ENCODE measurements at regions not wholly inside any gene's neighbourhood (a gene's known extent, or its start where the extent isn't known, plus 50 kb on each side); places are given as distances from the start of the nearest gene placed in this dataset.

DNA sequence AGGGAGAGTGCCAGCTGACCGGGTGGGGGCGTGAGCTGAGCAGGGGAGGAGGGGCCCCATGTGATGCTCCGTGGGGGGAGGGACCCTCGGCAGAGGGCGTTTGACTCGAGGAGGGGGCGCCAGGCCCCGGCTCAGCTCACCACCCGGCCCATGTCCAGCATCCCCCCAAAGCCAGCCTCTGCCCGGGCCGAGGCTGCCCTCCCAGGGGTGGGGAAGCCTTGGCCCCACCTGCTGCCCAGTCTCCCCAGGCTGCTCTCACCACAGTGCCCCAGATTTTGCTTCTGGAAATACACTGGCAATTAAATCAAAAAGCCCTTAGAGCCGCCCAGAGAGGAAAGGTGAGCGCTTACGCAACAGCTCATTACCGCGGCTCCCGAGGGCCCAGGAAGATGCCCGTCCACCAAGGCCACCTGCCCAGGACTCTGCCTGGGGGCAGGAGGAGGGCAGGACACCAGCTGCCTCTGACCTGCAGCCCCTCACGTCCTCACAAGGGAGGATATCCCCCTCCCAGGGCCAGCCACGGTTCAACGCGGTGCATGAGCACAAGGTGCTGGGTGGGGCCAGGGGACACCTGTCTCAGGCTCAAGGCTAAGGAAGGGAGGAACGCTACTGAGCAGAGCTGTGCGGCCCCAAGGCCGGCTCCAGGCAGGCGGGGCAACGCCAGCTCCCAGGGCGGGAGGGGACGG is 70.0 kb upstream of the INPP5A start:
- DNase-seq: no peak

DNA sequence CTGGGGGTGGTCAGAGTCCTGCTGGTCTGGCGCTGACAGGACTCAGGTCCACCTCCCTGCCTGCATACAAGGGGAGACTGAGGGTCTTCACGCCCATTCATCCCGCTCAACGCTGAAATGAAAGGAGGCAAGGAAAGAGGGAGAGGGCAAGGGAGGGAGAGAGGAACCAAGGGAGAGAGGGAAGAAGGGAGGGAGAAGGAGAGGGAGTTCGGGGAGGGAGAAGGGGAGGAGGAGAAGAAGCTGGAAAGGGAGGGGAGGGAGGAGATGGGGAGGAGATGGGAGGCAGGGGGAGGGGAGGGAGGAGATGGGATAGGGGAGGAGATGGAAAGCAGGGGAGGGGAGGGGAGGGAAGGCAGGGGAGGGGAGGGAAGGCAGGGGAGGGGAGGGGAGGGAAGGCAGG is 69.4 kb upstream of the INPP5A start:
- DNase-seq: no peak

DNA sequence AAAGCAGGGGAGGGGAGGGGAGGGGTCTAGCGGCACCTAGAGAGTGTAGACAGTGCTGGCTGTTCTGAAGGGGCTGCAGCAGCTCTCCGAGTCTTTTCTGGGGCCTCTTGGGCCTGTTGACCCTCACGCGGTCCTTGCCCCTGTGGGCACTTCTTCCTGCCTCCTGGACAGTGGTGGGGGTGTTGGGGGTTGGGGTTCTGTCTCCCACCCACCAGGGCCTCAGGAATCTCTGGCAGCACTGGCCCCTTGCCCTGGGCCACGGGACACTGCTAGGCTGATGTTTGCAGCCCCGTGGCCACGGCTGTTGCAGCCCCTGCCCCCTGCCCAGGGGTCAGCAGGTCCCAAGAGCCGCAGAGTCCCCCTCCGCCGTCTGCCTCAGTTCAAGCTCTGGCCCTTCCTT is 68.9 kb upstream of the INPP5A start:
- DNase-seq: no peak

DNA sequence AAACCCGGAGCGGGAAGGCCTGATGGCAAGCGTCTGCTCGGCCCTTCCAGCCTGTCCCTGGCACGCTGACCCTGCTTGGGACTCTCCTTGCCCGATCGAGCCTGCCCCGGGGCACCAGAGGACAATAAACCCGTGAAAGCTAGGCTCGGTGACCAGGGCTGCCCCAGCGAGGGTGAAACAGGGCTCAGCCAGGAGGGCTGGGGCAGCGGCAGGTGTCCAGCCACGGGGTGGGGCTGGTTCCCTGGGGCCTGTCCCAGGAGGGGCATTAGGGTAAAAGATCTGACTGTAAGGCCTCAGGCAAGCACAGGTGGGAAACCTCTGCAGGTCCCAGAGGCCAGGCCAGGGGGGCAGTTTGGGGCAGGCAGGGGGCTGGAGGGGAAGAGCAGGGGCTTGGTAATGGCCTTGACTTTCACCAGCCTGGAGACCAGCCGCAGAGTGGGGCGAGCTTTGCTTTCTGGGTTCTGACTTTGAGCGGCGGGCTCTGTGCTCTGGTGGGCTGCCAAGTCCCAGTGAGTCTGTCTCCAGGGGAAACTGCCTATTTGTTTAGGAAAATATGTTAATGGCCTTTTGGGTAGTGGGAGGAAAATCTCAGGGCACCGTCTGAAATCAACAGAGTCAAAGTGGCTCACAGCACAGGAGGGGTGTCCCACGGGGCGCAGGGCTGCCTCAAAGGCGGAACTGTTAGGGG is 68.2 kb upstream of the INPP5A start:
- DNase-seq: no peak

DNA sequence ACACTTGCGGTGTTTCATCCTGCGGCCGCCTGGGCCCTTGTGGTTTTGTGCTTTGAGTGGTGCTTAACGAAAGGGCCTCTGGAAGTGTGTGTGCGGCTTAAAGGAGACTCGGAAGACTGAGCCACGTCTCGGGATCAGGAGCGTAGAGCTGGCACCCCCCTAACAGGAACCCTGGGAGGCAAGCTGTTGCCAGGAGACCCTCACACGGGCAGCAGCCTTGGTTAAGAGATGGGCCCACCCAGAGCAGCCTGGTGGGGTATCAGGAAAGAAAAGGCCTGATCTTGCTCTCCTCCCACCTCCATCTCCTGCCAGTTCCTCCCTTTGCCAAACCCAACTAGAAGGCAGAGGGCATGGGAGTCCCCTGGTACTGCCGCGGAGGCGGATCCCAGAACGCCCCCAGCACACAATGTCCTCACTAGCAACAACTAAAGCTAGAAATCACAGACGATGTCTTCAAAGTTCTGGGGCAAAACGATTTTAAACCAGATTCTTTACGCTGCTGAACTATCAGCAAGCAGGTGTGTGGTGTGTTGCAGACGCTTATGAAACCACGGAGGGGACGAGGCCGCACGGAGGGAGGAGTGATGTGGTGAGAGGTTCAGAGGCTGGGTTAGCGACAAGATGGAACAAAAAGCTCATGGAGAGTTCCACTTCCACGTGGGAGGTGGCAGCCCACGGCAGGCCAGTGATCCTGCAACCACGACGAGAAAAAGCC is 67.0 kb upstream of the INPP5A start:
- peak in 1 of 2 experiments; percentile 28 for DNase-seq

DNA sequence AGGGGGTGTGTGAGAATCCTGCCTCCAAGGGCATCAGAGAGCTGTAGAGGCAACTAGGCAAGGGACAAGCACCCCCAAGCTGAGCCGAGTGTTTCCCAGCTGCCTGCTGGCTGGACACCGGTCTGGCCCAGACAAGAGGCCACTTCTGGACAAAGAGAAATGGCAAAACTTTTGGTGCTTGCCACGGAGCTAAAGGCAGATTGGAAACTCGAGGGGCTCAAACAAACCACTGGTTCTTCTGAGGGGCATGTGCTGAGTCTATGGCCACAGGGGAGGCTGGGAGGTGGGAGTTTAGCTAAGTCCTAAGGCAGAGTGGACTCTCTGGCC is 66.5 kb upstream of the INPP5A start:
- no peak for DNase-seq

DNA sequence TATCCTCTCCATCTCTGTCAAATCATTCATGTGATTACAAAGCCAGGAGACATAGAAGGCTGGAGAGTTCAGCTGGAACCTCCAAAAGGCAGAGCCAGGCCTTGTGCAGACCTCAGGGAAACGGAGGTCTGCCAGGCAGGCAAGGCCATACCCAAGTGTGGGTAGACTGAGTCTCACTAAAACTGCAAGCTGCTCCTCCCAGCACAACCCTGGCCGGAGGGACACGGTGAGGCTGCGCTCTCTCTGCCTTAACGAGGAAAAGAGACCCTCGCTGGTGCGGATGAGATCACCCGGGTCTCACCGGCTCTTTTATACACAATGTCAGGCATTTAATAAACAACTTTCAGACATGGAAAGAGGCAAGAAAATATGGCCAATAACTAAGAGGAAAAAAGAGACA is 66.1 kb upstream of the INPP5A start:
- no peak for DNase-seq

DNA sequence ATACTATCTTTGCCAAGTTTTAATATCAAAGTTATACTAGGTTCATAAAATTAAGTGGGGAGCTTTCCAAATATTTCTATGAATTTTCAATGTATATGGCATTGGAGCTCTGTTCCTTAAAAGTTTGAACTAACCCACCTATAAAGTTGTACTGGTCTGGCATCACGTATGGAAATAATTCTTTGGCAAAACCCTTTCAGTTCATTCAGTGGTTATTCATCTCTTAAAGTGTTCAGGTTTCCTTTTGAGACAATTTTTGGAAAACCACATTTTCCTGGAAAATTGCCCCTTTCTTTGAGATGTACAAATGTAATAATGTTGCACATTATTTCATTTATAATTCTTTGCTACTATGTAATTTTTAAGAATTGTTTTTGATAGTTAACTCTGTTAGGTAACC is 62.5 kb upstream of the INPP5A start:
- no peak for DNase-seq

DNA sequence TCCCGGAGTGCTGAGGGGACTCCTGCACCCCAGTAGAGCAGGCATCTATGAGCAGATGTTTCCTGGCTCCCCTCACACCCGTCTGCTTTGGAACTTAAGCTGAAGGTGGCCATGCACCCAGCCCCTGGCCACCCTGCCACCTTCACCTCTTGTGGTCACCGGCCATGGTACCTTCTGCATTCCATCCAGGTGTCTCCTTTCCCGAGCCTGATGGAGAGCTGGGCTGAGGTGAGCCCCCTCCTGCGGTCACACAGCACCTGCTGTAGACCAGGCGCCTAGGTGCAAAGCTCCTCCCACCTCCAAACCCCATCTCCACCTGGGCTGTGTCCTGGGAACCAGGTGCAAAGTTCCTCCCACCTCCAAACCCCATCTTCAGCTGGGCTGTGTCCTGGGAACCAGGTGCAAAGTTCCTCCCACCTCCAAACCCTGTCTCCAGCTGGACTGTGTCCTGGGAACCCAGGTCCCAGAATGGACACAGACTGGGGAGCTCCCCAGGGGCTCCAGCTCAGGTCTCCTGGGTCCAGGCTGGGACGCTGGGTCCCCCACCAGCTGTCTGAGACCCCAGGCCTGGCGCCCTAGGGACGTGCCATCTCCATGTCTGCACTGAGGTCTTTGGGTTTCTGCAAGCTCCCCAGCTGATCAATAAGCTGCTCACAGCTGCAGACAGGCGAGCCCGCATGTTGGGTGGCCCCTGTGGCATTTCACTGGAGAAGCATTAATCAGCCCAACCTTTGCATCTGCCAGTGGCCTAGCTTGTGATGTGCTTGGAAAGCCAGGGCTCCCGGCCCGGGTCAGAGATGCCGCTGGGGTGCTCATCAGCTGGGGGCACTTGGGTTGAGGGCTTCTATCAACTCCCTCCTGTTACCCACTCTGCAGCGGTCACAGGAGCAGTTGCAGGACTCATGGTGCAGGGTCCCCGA is 61.2 kb upstream of the INPP5A start:
- no peak for DNase-seq

DNA sequence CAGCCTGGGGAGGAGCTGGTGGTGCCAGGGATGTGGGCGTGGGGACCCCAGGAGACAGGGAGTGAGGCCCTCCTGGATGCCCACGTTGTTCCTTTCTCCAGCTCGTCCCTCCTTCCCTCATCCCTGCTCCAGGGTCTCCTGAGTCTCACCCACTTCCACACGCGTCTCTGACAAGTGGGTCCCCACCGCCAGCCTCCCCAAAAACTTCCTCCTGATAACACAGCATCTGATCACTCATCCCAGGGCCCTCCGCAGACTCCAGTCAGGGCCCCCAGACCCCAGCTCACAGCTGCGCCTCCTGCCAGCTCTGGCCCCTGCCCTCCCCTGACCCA is 60.6 kb upstream of the INPP5A start:
- no peak for DNase-seq

DNA sequence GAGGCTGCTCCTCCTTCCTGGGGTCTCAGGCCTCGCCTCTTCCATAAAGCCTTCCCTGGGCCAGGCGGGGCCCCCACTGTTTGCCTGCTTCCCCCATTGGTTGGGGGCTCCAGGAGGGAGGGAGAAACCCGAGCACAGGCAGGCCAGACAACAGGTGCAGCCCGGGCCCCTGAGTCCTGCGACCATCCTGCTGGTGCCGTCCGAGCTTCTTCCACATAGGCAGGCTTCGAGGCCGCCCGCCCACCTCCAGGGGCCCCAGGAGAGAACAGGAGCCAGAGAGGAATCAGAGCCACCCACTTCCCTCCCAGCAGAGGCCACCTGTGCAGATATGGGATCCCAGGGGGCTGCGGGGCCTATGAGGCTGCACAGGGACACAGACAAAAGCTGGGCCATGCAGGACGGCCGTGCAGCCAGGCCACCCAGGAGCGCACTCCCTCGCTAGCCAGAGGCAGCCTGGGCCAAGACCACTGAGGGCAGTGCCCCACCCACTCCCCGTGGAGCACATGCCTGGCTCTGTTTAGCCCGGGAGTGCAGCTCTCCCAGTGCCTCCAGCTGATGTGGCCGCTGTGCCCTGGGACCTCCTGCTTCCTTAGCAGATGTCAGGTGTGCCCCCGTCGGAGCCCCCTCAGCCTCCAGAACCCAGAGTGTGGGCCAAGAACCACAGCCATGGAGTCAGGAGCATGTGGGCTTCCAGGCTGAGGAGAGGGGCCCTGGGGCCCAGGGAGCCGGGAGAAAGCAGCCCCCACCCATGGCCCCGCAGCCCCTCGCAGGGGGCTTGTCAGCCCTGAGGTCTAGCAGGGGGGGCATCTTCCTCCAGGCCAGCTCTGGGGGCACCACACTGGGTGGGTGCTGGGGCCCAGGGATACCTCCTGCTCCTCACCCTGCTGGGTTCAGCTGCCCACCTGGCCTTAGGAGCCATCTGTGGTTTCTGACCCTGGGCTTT is 59.9 kb upstream of the INPP5A start:
- no peak for DNase-seq

DNA sequence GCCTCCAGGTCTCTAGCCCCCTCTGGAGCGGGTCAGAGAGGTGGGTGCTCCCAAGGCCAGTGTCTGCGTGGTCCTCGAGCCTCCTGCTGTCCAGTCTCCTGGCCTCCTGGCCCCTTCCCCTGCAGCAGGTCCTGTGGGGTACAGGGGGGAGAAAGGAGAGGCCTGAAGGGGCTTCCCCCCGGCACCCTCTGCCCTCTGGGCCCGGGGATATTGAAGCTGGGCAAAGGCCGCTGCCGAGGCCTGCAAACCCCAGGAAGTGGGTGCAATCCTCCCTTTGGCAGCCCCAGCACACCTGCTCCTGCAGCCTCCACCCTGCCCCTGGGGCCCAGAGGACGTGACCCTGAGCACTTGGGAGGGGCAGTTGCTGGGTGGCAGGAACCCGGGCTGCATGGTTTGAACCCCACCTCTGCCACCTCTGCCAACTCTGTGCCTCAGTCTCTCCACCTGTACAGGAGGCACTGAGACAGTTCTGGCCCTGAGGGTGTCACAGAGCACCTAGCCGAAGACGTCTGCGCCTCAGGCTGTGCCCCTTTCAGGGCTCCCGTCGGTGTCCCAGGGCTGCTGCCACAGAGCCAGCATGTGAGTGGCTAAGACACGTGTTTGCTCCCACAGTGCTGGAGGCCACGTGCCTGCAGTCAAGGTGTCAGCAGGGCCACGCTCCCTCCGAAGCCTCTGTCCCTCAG is 59.1 kb upstream of the INPP5A start:
- DNase-seq: no peak

DNA sequence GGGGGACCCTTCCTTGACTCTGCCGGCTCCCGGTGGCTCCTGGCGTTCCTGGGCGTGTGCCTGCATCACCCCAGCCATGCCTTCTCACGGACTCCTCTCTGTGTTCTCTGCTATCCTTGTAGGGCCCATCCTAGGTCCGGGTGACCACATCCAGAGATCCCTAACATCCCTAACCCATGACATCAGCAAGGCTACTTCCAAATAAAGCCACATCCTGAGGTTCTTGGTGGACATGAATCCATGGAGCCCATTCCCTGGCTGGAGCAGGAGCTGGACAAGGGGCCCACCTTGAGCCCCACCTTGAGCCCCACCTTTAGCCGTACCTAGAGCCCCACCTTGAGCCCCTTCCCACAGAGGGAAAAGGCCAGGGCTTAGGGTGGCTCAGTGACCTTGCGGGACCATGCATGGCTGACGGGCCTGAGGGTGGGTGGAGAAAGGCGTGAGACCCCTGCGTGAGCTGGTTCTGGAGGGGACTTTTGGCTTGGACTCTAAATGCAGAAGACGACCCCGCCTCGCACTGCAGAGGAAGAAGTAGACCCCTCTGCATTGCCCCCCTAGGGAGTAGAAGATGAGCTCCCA is 58.5 kb upstream of the INPP5A start:
- DNase-seq: no peak

DNA sequence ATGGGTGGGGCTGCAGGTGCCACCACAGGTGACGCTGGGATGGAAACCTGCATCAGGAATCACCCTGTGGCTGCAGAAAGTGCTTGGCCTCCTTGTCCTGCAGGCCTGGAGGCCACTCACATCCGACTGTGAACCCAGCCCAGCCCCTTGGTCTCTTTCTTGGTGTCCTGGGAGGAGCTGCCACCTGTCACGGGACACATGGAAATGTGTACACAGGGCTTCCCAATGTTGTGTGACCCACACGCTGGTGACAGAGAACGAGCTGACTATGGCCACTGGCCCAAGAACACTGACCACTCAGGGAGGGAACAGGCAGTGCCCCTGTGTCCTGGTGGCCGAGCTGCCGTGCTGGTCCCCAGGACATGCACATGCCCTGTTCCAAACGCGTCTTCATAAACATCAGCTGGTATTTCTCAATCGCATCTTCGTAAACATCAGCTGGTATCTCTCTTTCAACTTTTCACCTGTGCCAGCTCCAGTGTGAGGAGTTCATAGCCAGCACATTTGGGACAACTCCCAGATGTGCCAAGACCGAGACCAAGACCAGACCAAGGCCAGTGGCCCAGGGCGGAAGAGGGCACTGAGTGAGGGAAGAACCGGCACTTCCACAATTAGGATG is 57.9 kb upstream of the INPP5A start:
- DNase-seq: no peak

DNA sequence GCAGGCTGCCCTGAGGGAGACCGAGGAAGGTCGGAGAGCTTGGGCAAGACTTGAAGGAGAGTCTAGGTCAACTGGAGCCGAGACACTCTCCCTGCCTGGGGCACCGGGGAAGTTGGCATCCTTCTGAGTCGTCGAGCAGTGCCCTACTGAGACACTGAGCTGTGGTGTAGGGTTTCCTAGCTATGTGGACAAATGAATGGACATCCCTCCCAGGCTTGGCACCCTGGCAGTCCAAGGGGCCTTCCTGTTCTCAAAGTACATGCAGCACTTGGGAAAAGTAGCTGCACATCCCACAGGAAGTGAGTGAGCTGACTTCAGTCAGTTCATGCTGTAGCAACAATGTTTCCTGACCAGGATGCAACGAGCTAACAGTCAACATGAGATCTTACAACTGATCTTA is 57.2 kb upstream of the INPP5A start:
- DNase-seq: no peak

DNA sequence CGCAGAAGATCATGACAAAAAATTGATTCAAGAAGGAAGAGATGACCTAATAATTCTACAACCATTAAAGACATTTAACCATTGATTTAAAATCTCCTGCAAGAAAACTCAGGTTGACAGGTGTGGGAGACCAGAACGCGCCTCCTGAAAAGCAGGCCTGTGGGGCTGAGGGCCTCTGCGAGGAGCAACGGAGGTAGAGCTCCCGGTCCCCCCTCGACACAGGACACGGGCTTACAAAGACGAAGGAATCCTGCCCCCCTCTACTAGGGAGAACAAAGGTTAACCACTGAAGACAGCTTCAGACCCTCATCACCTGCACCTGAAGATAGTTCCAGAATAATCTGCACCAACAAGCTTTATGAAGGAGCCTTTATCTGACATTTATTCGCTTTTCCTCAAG is 55.9 kb upstream of the INPP5A start:
- no peak for DNase-seq

DNA sequence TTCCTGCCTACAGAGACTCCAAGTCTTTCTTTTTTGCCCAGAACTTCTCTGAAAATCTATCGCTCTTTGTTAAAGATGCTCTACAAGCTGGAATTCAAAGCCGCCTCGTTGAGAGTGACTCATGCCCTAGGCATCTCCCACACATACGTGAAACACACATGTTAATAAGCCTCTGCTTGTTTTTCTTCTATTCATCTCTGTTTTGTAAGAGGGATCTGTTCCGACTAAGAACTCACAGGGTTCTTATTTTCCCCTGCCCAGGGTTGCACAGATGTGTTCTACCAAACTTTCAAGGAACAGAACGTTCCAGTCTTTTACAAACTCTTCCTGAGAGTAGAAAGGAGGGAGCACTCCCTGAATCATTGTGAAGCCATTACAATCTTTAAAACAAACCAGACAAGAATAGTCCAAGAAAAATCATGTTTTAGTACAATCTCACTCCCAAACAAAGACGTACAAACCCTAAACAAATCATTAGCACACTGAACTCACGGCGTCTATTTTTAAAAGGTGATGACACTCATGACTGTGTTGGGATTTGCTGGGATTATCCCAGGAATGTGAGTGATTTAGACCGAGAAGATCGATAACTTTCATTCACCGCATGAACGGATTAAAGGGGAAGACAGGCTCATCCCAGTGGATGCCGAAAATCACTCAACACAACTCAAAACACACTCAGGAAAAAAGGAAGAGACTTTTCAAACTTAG is 55.3 kb upstream of the INPP5A start:
- DNase-seq: no peak

DNA sequence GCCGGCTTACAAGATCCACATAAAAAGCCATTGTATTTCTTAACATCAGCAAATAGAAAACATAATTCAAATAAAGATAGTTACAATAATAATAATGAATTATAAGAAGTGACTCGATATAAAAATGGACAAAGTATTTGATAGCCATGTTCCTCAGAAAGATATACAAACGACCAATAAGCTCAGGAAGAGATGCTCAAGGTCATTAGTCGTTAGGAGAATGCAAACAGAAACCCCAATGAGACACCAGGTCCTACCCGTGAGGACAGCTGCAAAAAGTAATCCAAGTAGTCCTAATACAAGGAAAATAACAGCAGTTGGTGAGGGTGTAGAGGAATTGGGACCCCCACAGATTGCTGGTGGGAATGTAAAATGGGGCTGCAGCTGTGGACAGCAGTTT is 54.2 kb upstream of the INPP5A start:
- no peak for DNase-seq

DNA sequence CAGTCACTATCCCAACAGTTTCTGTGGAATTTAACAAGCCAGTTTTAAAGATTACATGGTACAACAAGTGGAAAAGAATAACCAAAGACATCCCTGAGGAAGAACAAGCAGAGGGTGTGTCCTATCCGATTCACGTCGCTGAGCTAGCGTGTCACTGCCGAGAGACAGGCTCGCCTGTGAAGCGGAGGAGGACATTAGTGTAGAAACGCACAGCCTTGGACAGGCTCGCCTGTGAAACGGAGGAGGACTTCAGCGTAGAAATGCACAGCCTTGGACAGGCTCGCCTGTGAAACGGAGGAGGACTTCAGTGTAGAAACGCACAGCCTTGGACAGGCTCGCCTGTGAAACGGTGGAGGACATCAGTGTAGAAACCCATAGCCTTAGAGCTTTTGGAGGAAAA is 52.7 kb upstream of the INPP5A start:
- DNase-seq: no peak

DNA sequence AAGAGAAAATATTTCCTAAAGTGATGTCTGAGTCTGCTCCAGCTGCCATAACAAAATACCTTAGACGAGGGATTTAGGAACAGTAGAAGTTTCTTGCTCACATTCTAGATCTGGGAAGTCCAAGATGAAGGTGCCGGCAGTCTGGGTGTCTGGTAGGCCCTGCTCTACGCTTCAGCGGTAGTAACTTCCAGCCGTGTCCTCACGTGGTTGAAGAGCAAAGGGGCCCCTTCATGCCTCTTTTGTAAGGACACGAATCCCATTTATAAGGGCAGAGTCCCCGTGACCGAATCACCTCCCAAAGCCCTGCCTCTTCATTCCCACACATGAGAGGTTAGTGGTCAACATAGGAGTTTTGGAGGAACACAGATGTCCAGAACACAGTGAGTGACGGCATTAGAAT is 52.2 kb upstream of the INPP5A start:
- no peak for DNase-seq
